GM19468 (cell line): ENCODE measurements at regions not wholly inside any gene's neighbourhood (a gene's known extent, or its start where the extent isn't known, plus 50 kb on each side); places are given as distances from the start of the nearest gene placed in this dataset.

ENCODE experiments used
- ATAC-seq: cut with Tn5 transposase; IDR thresholded peaks from one replicate; pipeline ENCODE4 v1.9.1; 2021; ENCODE audit warnings: mild to moderate bottlenecking, moderate library complexity, moderate number of reproducible peaks; ENCODE audit not compliant: unreplicated experiment; ENCODE audit errors: extremely low read depth

- ATAC-seq, result peak; percentile 72
Measured at GRCh38 chr5:89301321-89302025, 418.5 kb upstream of the MEF2C start.

GRCh38 chr5:89300426-89300970, 417.5 kb upstream of the MEF2C start:
- no peak for ATAC-seq

GRCh38 chr5:89299998-89300397, 417.0 kb upstream of the MEF2C start:
- ATAC-seq, result no peak

GRCh38 chr5:89297066-89297465, 414.1 kb upstream of the MEF2C start:
- ATAC-seq, result no peak

- no peak for ATAC-seq
Measured at GRCh38 chr5:89293810-89294209, 410.8 kb upstream of the MEF2C start.

GRCh38 chr5:89292487-89292886, 409.5 kb upstream of the MEF2C start:
- no peak for ATAC-seq

GRCh38 chr5:89289604-89290003, 406.6 kb upstream of the MEF2C start:
- ATAC-seq, result no peak

GRCh38 chr5:89287964-89288363, 405.0 kb upstream of the MEF2C start:
- ATAC-seq, result no peak

GRCh38 chr5:89286320-89286719, 403.3 kb upstream of the MEF2C start:
- ATAC-seq, result no peak

- no peak for ATAC-seq
Measured at GRCh38 chr5:89283728-89284493, 400.9 kb upstream of the MEF2C start.

GRCh38 chr5:89282554-89283510, 399.8 kb upstream of the MEF2C start:
- no peak for ATAC-seq

- ATAC-seq, result no peak
Measured at GRCh38 chr5:89281766-89282553, 399.0 kb upstream of the MEF2C start.

- ATAC-seq, result no peak
Measured at GRCh38 chr5:89281211-89281610, 398.2 kb upstream of the MEF2C start.

- no peak for ATAC-seq
Measured at GRCh38 chr5:89280103-89281037, 397.4 kb upstream of the MEF2C start.

GRCh38 chr5:89279391-89280036, 396.5 kb upstream of the MEF2C start:
- ATAC-seq, result no peak

- ATAC-seq, result no peak
Measured at GRCh38 chr5:89277816-89278215, 394.8 kb upstream of the MEF2C start.

GRCh38 chr5:89276566-89277305, 393.8 kb upstream of the MEF2C start:
- ATAC-seq, result no peak
